Right lobe of liver (tissue), 6 donors: ENCODE measurements at regions not wholly inside any gene's neighbourhood (a gene's known extent, or its start where the extent isn't known, plus 50 kb on each side); places are given as distances from the start of the nearest gene placed in this dataset.

Source experiments
- ATAC-seq, 4 donors: fragments of 200-7000 bp; cut with Tn5 transposase; one replicate each; pipeline ENCODE4 v1.9.1; 2020; ENCODE audit warnings: mild to moderate bottlenecking in 4 of 4, moderate library complexity in 4 of 4
- DNase-seq, 3 donors: peaks; one replicate each; pipeline ENCODE4 v3.0.0-alpha.2; 2020
- H3K27ac ChIP-seq, 3 donors: fragments of 200-600 bp; one replicate each; pipeline ENCODE4 v1.8.0; 2022
- H3K27me3 ChIP-seq, 2 donors: fragments of 200-600 bp; one replicate each; pipeline ENCODE4 v1.8.0; 2022
- H3K36me3 ChIP-seq, 4 donors: fragments of 200-600 bp; sonication (generic) in 1 of 4; one replicate each; pipeline versions ENCODE4 v1.5.1 to v1.8.0; 2017 to 2022; ENCODE audit warnings: control low read depth in 1 of 4
- H3K4me1 ChIP-seq, 4 donors: fragments of 200-600 bp; sonication (generic) in 1 of 4; one replicate each; pipeline versions ENCODE4 v1.5.1 to v1.8.0; 2017 to 2022; ENCODE audit warnings: control low read depth in 1 of 4
- H3K4me3 ChIP-seq, 3 donors: fragments of 200-600 bp; one replicate each; pipeline ENCODE4 v1.8.0; 2022
- H3K9me3 ChIP-seq, 4 donors: fragments of 200-600 bp; sonication (generic) in 1 of 4; one replicate each; pipeline versions ENCODE4 v1.5.1 to v1.8.0; 2017 to 2022; ENCODE audit warnings: control low read depth in 1 of 4
- POLR2A ChIP-seq: fragments of 450-650 bp; IDR thresholded peaks from one replicate; pipeline ENCODE4 v1.6.1; 2017; ENCODE audit warnings: antibody characterized with exemption, mild to moderate bottlenecking
- WGBS: methylation state at CpG from one replicate; pipeline ENCODE4 v1.1.6; 2018; ENCODE audit warnings: low coverage, low lambda C conversion rate; ENCODE audit not compliant: insufficient coverage; ENCODE audit errors: missing lambda C conversion rate; 5-methylcytosine and 5-hydroxymethylcytosine counted together
- intact Hi-C, 2 donors: fragments of 100-400 bp; cut with DNase I; formaldehyde crosslinking; loops; one replicate each; pipeline versions ENCODE4 v1.11.2 to v1.14.1; 2022
- TF ChIP-seq, protein P1 (sequence below), 4 donors: fragments of 200-600 bp in 3 of 4; fragments of 450-650 bp in 1 of 4; IDR thresholded peaks; one replicate each; pipeline versions ENCODE4 v1.5.1 to v1.8.0; 2016 to 2022; ENCODE audit warnings: antibody characterized with exemption in 4 of 4, mild to moderate bottlenecking in 2 of 4
- donor health status: DM: no; HTN: yes; CAD: no.
- donor health status: DM: no; HTN: no; CAD: no.
- donor health status: DM: no; HTN: no; CAD: no.
- donor health status: DM: no; HTN: yes; CAD: no.
- donor health status: DM: no; HTN: yes; CAD: no.

DNA sequence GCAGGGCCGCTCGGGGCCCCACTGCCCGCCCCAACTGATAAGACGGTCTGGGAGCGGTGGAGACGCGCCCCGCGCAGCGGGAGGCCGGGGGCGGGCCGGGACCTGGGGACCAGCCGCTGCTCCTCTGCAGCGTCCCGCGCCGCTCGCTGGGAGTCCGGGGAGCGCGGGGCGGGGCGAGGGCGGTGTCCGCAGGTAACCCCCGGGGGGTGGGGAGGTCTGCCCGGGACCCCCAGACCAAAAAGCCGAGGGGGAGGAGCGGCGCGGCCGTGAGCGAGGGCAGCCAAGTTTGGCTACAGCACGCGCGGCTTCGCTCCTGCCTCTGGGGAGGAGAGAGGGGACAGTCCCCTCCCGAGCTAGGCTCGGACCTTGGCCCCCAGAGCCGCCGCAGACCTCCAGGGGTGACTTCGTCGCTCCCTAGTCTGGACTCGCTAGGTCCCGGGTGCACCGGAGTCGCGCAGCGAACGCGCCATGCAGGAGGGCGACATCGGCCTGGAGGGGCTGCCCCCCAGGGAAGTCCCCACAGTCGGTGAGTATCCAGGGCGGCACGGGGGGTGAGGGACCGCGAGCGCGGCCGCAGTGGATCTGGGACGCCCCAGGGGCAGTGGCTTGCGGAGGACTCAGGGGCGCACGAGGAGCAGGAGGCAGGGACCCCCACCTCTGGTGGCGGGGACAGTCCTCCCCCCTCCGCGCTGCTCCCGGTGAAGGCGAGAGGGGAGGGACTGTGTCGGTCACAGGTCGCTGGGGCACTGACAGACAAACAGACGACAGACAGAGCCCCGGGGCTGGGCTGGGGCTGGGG lies 92.3 kb upstream of the ANO1 start:
- Histone ChIP-seq H3K36me3 (no peaks in the 10 kb centered on the region), H3K27ac (peak overlapping the region; percentile 54 to 95 (median 87)), H3K9me3 (no peaks in the 10 kb centered on the region), H3K4me3 (peak overlapping the region; percentile 67 to 87 (median 71)), H3K27me3 (no peaks in the 10 kb centered on the region), H3K4me1 (peaks cover 0 to 61% (median 11%) of the 10 kb centered on the region in 4 donors)
- peak; percentile 42 to 74 (median 74) for DNase-seq
- TF ChIP-seq POLR2A: peak; percentile 20
- TF ChIP-seq, protein P1, sequence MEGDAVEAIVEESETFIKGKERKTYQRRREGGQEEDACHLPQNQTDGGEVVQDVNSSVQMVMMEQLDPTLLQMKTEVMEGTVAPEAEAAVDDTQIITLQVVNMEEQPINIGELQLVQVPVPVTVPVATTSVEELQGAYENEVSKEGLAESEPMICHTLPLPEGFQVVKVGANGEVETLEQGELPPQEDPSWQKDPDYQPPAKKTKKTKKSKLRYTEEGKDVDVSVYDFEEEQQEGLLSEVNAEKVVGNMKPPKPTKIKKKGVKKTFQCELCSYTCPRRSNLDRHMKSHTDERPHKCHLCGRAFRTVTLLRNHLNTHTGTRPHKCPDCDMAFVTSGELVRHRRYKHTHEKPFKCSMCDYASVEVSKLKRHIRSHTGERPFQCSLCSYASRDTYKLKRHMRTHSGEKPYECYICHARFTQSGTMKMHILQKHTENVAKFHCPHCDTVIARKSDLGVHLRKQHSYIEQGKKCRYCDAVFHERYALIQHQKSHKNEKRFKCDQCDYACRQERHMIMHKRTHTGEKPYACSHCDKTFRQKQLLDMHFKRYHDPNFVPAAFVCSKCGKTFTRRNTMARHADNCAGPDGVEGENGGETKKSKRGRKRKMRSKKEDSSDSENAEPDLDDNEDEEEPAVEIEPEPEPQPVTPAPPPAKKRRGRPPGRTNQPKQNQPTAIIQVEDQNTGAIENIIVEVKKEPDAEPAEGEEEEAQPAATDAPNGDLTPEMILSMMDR (IDR thresholded peaks at IDR 0.05): no peak
- peak; percentile 46 to 76 (median 67) for ATAC-seq
- intact Hi-C loops: no loop called here
- WGBS: 0% methylated on average over 3 of the region's 75 CpGs

DNA sequence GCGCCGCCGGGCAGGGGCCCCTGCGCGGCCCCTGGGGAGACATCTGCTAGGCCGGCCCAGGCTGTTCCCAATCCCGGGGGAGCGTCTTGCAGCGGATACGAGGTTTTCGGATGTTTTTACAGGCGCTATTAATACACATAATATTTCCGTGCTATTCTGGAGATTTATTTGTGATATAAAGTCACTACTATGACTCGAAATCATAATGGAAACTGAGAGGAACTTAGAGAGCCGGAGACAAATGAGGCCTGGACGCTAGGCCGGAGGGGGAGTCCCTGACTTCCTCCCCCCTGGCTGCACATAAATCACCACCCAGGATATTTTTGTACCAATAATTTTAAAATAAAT lies 91.7 kb upstream of the ANO1 start:
- peak in 1 of 4 donors; percentile 4 for ATAC-seq
- intact Hi-C loops: no loop called here

DNA sequence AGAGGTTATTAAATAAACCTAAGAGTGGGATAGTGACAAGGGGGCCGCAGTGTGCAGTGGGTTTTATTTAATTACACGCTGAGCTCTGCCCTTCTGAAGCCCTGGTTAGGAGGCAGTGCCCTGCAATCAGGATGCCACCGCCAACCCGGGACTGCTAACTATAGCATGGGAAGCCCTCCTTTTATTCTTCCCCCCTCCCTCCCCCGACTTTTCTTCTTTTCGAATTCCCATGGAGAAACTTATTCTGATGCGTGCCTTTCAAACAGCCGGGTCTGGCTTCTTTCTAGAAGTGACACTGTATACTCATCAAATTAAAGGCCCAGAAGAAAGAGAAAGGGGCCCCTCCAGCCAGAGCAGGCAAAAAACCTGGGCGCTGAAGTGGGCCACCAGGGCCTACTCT lies 91.3 kb upstream of the ANO1 start:
- H3K27me3 ChIP-seq: no peaks in the 10 kb centered on the region
- peak overlapping the region in 2 of 3 donors; percentile 87 to 95 for H3K27ac ChIP-seq
- no peak for TF ChIP-seq POLR2A
- TF ChIP-seq, protein P1 (IDR thresholded peaks at IDR 0.05): no peak
- WGBS: 19% methylated on average over 9 of the region's 9 CpGs
- DNase-seq (peak in 1 of 3 donors; percentile 34), ATAC-seq (no peak)
- peak overlapping the region in 2 of 3 donors; percentile 67 to 87 for H3K4me3 ChIP-seq
- intact Hi-C loops: no loop called here
- H3K4me1 ChIP-seq: peaks cover 0 to 61% (median 7%) of the 10 kb centered on the region in 4 donors
- no peaks in the 10 kb centered on the region for H3K36me3 ChIP-seq
- no peaks in the 10 kb centered on the region for H3K9me3 ChIP-seq

More for the DNA sequence above, 91.7 kb upstream of the ANO1 start:
- H3K36me3 ChIP-seq: no peaks in the 10 kb centered on the region
- peak overlapping the region; percentile 67 to 87 (median 71) for H3K4me3 ChIP-seq
- no peaks in the 10 kb centered on the region for H3K9me3 ChIP-seq
- H3K4me1 ChIP-seq: peaks cover 0 to 61% (median 9%) of the 10 kb centered on the region in 4 donors
- H3K27me3 ChIP-seq: no peaks in the 10 kb centered on the region
- DNase-seq: peak in 1 of 3 donors; percentile 2
- TF ChIP-seq, protein P1 (IDR thresholded peaks at IDR 0.05): no peak
- no peak for TF ChIP-seq POLR2A
- WGBS: 2% methylated on average over 9 of the region's 17 CpGs
- H3K27ac ChIP-seq: peak overlapping the region; percentile 54 to 95 (median 87)

DNA sequence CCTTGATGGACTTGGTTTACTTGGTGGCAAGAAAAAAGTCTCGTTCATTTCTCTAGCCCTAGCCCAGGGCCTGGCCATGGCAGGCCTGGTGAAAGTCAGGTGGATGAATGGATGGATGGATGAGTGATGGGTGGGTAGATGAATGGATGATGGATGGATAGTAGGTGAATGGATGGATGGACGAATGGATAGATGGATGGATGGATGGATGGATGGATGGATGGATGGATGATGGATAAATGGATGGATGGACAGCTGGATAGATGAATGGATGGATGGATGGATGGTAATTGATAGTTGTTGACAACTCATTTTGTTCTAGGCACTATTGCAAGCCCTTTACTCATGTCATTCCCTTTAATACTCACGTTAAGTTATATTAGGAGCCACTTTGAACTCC lies 86.1 kb upstream of the ANO1 start:
- WGBS: 80% methylated on average over 3 of the region's 3 CpGs
- Histone ChIP-seq H3K9me3 (no peaks in the 10 kb centered on the region), H3K36me3 (no peaks in the 10 kb centered on the region), H3K27ac (no peak overlapping the region), H3K4me1 (peaks cover 0 to 69% (median 7%) of the 10 kb centered on the region in 4 donors), H3K4me3 (no peak overlapping the region), H3K27me3 (no peaks in the 10 kb centered on the region)
- intact Hi-C loops: no loop called here
- ATAC-seq (no peak), DNase-seq (no peak)
- TF ChIP-seq, protein P1 (IDR thresholded peaks at IDR 0.05): no peak
- no peak for TF ChIP-seq POLR2A
